Pancreas (tissue), 10 donors: ENCODE measurements at regions not wholly inside any gene's neighbourhood (a gene's known extent, or its start where the extent isn't known, plus 50 kb on each side); places are given as distances from the start of the nearest gene placed in this dataset.

Experiments
- ATAC-seq, 4 donors: fragments of 200-7000 bp; cut with Tn5 transposase; one replicate each; pipeline versions ENCODE4 v1.8.0 to v1.9.1; 2020; ENCODE audit warnings: mild to moderate bottlenecking in 4 of 4, moderate library complexity in 4 of 4
- DNase-seq, 6 donors: peaks; one replicate each; pipeline ENCODE4 v3.0.0-alpha.2; 2020
- FAIRE-seq: peaks from 2 replicates; lab custom pipeline; 2012; peaks lifted over from hg19 to GRCh38; lab: Jason Lieb, UNC
- H3K27ac ChIP-seq, 4 donors: fragments of 200-600 bp; sonication (generic); 1 replicate in 3 of 4; 2 replicates in 1 of 4; pipeline versions ENCODE4 v1.5.0 to v1.8.0; 2020
- H3K27me3 ChIP-seq, 4 donors: fragments of 200-600 bp; one replicate each; pipeline ENCODE4 v1.8.0; 2021
- H3K36me3 ChIP-seq, 3 donors: fragments of 200-600 bp; sonication (generic) in 1 of 3; one replicate each; pipeline versions ENCODE4 v1.5.0 to v1.8.0; 2020 to 2021
- H3K4me1 ChIP-seq, 3 donors: fragments of 200-600 bp; one replicate each; pipeline ENCODE4 v1.8.0; 2021
- H3K4me3 ChIP-seq, 4 donors: fragments of 200-600 bp; sonication (generic) in 2 of 4; one replicate each; pipeline versions ENCODE4 v1.5.0 to v1.8.0; 2020 to 2021
- H3K9me3 ChIP-seq, 4 donors: fragments of 200-600 bp; one replicate each; pipeline ENCODE4 v1.8.0; 2021
- CTCF ChIP-seq, 4 donors: fragments of 200-600 bp; sonication (generic) in 3 of 4; IDR thresholded peaks; one replicate each; pipeline versions ENCODE4 v1.5.0 to v1.8.0; 2021; ENCODE audit warnings: antibody characterized with exemption in 4 of 4
- WGBS, 2 donors: extraction: QIAGEN DNeasy Blood & Tissue Kit; methylation state at CpG; one replicate each; pipeline ENCODE4 v1.1.7; 2013; 5-methylcytosine and 5-hydroxymethylcytosine counted together
- intact Hi-C, 3 donors: fragments of 100-400 bp; cut with DNase I; formaldehyde crosslinking; loops; one replicate each; pipeline versions ENCODE4 v1.11.1 to v1.14.2; 2022
- donor health status: healthy with polysubstance abuse.
- donor health status: DM: no; HTN: no; CAD: no; lungs with moderate emphysema.
- donor health status: DM: no; HTN: no; CAD: no.
- donor health status: control.
- donor health status: control.
- donor health status: Bipolar disorder and iron deficiency.
- donor health status: DM: yes; HTN: yes; CAD: no.
- donor health status: DM: no; HTN: no; CAD: no.
- donor health status: DM: no; HTN: no; CAD: no.
- donor health status: DM: yes; HTN: yes; CAD: no.

- peak in 1 of 4 donors; percentile 39 for ATAC-seq
- H3K27me3 ChIP-seq, result no peaks in the 10 kb centered on the region
- no peak for FAIRE-seq
- peaks cover 0 to 5% (median 0%) of the 10 kb centered on the region in 3 donors for H3K4me1 ChIP-seq
- intact Hi-C loops, result no loop called here
- no peak overlapping the region for H3K4me3 ChIP-seq
- no peak for TF ChIP-seq CTCF (IDR thresholded peaks at IDR 0.05)
- H3K27ac ChIP-seq, result no peak overlapping the region
- no peak for DNase-seq
- H3K36me3 ChIP-seq, result no peaks in the 10 kb centered on the region
- no peaks in the 10 kb centered on the region for H3K9me3 ChIP-seq
Measured at GRCh38 chr5:125526966-125527365, 780.5 kb upstream of the ZNF608 start.

DNA sequence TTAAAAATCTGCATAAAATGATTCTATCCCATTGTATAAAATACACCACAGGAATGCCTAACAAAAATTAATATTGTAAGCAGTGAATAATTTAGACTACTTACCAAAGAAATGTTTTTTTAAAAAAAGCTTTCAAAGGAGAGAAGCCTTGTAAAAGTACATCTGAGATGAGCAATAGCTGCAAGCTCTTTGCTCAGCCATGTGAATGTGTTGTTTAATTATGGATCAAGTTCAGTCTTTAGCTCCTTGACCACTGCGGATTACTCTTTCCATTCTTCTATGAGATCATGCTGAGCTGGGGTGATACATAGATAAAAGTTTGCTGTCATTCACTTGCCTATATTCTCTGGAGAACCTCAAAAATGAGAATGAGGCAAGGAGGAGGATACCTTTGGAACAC, 782.4 kb upstream of the ZNF608 start:
- H3K27me3 ChIP-seq, result no peaks in the 10 kb centered on the region
- no peak for TF ChIP-seq CTCF (IDR thresholded peaks at IDR 0.05)
- FAIRE-seq, result no peak
- H3K36me3 ChIP-seq, result no peaks in the 10 kb centered on the region
- intact Hi-C loops, result no loop called here
- peaks cover 0 to 5% (median 0%) of the 10 kb centered on the region in 3 donors for H3K4me1 ChIP-seq
- DNase-seq, result no peak
- no peak for ATAC-seq
- H3K9me3 ChIP-seq, result no peaks in the 10 kb centered on the region
- WGBS, 2 donors, result 95 to 100% methylated on average over 1 of the region's 1 CpG
- H3K4me3 ChIP-seq, result no peak overlapping the region
- no peak overlapping the region for H3K27ac ChIP-seq

DNA sequence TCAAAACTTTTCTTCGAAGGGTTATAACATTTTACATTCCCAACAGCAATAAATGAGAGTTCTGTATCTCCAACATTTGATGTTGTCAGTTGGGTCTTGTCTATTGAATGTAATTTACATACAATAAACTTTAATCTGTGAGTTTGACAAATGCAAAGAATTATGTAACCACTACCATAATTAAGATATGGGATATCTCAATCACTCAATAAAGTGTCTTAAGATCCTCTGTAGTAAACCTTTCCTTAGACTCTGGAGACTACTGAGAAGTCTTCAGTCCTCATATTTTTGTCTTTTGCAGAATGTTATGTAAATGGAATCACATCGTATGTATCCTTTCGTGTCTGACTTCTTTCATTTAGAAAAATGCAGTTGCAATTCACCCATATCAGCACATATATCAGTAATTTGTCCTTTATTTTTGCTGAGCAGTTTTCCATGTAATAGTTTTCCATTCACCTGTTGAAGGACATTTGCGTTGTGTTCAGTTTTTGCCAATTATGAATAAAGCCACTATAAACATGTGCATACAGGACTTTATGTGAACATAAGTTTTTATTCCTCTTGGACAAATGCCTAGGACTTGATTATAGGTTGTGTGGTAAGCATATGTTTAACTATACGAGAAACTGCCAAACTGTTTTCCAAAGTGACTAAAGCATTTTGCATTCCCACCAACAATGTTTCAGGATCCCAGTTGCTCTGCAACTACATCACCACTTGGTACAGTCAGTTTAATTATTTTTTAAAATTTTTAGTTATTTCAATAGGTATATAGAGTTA, 784.6 kb upstream of the ZNF608 start:
- intact Hi-C loops, result no loop called here
- no peaks in the 10 kb centered on the region for H3K9me3 ChIP-seq
- no peaks in the 10 kb centered on the region for H3K27me3 ChIP-seq
- TF ChIP-seq CTCF (IDR thresholded peaks at IDR 0.05), result no peak
- H3K4me3 ChIP-seq, result no peak overlapping the region
- H3K4me1 ChIP-seq, result peaks cover 0 to 5% (median 0%) of the 10 kb centered on the region in 3 donors
- FAIRE-seq, result peak; percentile 5
- H3K27ac ChIP-seq, result no peak overlapping the region
- 90 to 96% methylated on average over 5 of the region's 5 CpGs for WGBS, 2 donors
- no peak for ATAC-seq
- DNase-seq, result no peak
- H3K36me3 ChIP-seq, result no peaks in the 10 kb centered on the region

DNA sequence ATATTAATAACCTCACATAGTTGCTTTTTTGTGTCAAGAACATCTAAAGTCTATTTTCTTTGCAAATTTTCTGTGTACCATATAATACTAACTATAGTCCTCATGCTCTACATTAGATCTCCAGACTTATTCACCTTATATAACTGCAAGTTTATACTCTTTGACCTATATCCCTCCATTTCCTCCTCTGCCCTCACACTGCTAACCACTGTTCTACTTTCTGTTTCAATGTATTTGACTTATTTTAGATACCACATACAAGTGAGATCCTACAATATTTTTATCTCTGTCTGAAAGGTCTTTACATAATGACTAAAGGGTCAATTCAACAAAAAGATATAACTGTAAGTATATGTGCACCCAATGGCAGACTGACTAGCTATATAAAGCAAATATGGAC, 789.7 kb upstream of the ZNF608 start:
- Histone ChIP-seq H3K4me1 (no peaks in the 10 kb centered on the region), H3K4me3 (no peak overlapping the region), H3K27me3 (no peaks in the 10 kb centered on the region), H3K27ac (no peak overlapping the region), H3K36me3 (no peaks in the 10 kb centered on the region), H3K9me3 (no peaks in the 10 kb centered on the region)
- intact Hi-C loops, result no loop called here
- no peak for DNase-seq
- peak; percentile 17 for FAIRE-seq
- no peak for ATAC-seq
- no peak for TF ChIP-seq CTCF (IDR thresholded peaks at IDR 0.05)

- Histone ChIP-seq H3K27me3 (no peaks in the 10 kb centered on the region), H3K27ac (no peak overlapping the region), H3K36me3 (no peaks in the 10 kb centered on the region), H3K4me3 (no peak overlapping the region), H3K9me3 (no peaks in the 10 kb centered on the region), H3K4me1 (no peaks in the 10 kb centered on the region)
- no peak for DNase-seq
- no peak for TF ChIP-seq CTCF (IDR thresholded peaks at IDR 0.05)
- no peak for FAIRE-seq
- WGBS, 2 donors, result 49 to 58% methylated on average over 1 of the region's 1 CpG
- intact Hi-C loops, result no loop called here
- no peak for ATAC-seq
Measured at GRCh38 chr5:125536582-125536981, 790.1 kb upstream of the ZNF608 start.
